ENCODE measurements at regions not wholly inside any gene's neighbourhood (a gene's known extent, or its start where the extent isn't known, plus 50 kb on each side); places are given as distances from the start of the nearest gene placed in this dataset.
"Not testable (repeated sequence)": the region's sequence is repeated elsewhere in the genome, so short reads cannot be mapped to it uniquely, and the experiment has no call there.

GRCh38 chr13:50396001-50396400 is 380.8 kb downstream of the KCNRG start:
- DNase-seq, result no peak

GRCh38 chr13:50396618-50397017 is 381.4 kb downstream of the KCNRG start:
- not testable (repeated sequence) for DNase-seq

GRCh38 chr13:50400035-50400726 is 384.9 kb downstream of the KCNRG start:
- DNase-seq, result no peak

GRCh38 chr13:50401049-50401505 is 385.8 kb downstream of the KCNRG start:
- no peak for DNase-seq

- DNase-seq, result no peak
Observed at GRCh38 chr13:50401721-50402465, 386.6 kb downstream of the KCNRG start.

GRCh38 chr13:50403311-50403710 is 388.1 kb downstream of the KCNRG start:
- no peak for DNase-seq

- DNase-seq, result no peak
Observed at GRCh38 chr13:50404116-50404515, 388.9 kb downstream of the KCNRG start.

- DNase-seq, result no peak
Observed at GRCh38 chr13:50404769-50405168, 389.5 kb downstream of the KCNRG start.

GRCh38 chr13:50406831-50407230 is 391.6 kb downstream of the KCNRG start:
- no peak for DNase-seq

- DNase-seq, result no peak
Observed at GRCh38 chr13:50408068-50408467, 392.8 kb downstream of the KCNRG start.

- no peak for DNase-seq
Observed at GRCh38 chr13:50409220-50409619, 394.0 kb downstream of the KCNRG start.

- no peak for DNase-seq
Observed at GRCh38 chr13:50410921-50411746, 395.9 kb downstream of the KCNRG start.

GRCh38 chr13:50412046-50412617 is 396.9 kb downstream of the KCNRG start:
- no peak for DNase-seq

GRCh38 chr13:50414640-50415039 is 399.4 kb downstream of the KCNRG start:
- DNase-seq, result no peak

- no peak for DNase-seq
Observed at GRCh38 chr13:50415428-50415827, 400.2 kb downstream of the KCNRG start.

- no peak for DNase-seq
Observed at GRCh38 chr13:50417597-50417996, 402.4 kb downstream of the KCNRG start.

- DNase-seq, result no peak
Observed at GRCh38 chr13:50419331-50419865, 404.2 kb downstream of the KCNRG start.

GRCh38 chr13:50419896-50420295 is 404.7 kb downstream of the KCNRG start:
- DNase-seq, result no peak

- no peak for DNase-seq
Observed at GRCh38 chr13:50420718-50421472, 405.7 kb downstream of the KCNRG start.

GRCh38 chr13:50421473-50422130 is 406.4 kb downstream of the KCNRG start:
- no peak for DNase-seq
